Neuronal stem cell (in vitro differentiated cells): ENCODE measurements at regions not wholly inside any gene's neighbourhood (a gene's known extent, or its start where the extent isn't known, plus 50 kb on each side); places are given as distances from the start of the nearest gene placed in this dataset.

ENCODE experiments used
- DNase-seq: peaks from one replicate; pipeline ENCODE4 v3.0.0-alpha.2; 2013; ENCODE audit warnings: low spot score
- H2AFZ ChIP-seq: one replicate; pipeline ENCODE4 v1.6.1; 2013; ENCODE audit warnings: mild to moderate bottlenecking, low read length, inconsistent platforms
- H2AK5ac ChIP-seq: 2 replicates; pipeline ENCODE4 v1.6.1; 2013; ENCODE audit warnings: low read depth, mild to moderate bottlenecking, inconsistent platforms, low read length, moderate library complexity, mixed read lengths
- H2BK120ac ChIP-seq: 2 replicates; pipeline ENCODE4 v1.6.1; 2013; ENCODE audit warnings: low read depth, mild to moderate bottlenecking, inconsistent platforms, low read length, moderate library complexity, mixed read lengths
- H2BK12ac ChIP-seq: one replicate; pipeline ENCODE4 v1.6.1; 2013; ENCODE audit warnings: low read length, inconsistent platforms
- H2BK15ac ChIP-seq: 2 replicates; pipeline ENCODE4 v1.6.1; 2013; ENCODE audit warnings: mild to moderate bottlenecking, low read length, inconsistent platforms, mixed read lengths
- H2BK5ac ChIP-seq: one replicate; pipeline ENCODE4 v1.6.1; 2013; ENCODE audit warnings: inconsistent platforms, mild to moderate bottlenecking, low read length, moderate library complexity
- H3K14ac ChIP-seq: one replicate; pipeline ENCODE4 v1.6.1; 2013; ENCODE audit warnings: low read length, inconsistent platforms
- H3K18ac ChIP-seq: 2 replicates; pipeline ENCODE4 v1.6.1; 2013; ENCODE audit warnings: low read length, inconsistent platforms
- H3K23ac ChIP-seq: 2 replicates; pipeline ENCODE4 v1.6.1; 2013; ENCODE audit warnings: low read depth, mild to moderate bottlenecking, mixed read lengths, low read length, inconsistent platforms; ENCODE audit not compliant: poor library complexity
- H3K27ac ChIP-seq: replicated peaks from 3 replicates; pipeline ENCODE4 v1.5.1; 2013; ENCODE audit warnings: low read length, inconsistent platforms
- H3K27me3 ChIP-seq, 3 experiments: 2 replicates each; pipeline ENCODE4 v1.6.1; 2013; ENCODE audit warnings: low read length in 3 of 3, mild to moderate bottlenecking in 2 of 3, inconsistent platforms in 1 of 3, low read depth in 1 of 3, mixed read lengths in 1 of 3, moderate library complexity in 1 of 3; ENCODE audit not compliant: control insufficient read depth in 3 of 3, insufficient read depth in 3 of 3
- H3K36me3 ChIP-seq, 2 donors: replicated peaks in 1 of 2; 2 replicates each; pipeline ENCODE4 v1.6.1; 2013; ENCODE audit warnings: low read length in 2 of 2; ENCODE audit not compliant: control insufficient read depth in 2 of 2, insufficient read depth in 2 of 2
- H3K4ac ChIP-seq: 2 replicates; pipeline ENCODE4 v1.6.1; 2013; ENCODE audit warnings: inconsistent platforms, mild to moderate bottlenecking, low read length, moderate library complexity
- H3K4me1 ChIP-seq, 2 donors: 1 replicate in 1 of 2; 2 replicates in 1 of 2; pipeline ENCODE4 v1.6.1; 2013; ENCODE audit warnings: low read length in 2 of 2, low read depth in 1 of 2; ENCODE audit not compliant: control insufficient read depth in 2 of 2, insufficient read depth in 1 of 2
- H3K4me2 ChIP-seq: one replicate; pipeline ENCODE4 v1.6.1; 2013; ENCODE audit warnings: mild to moderate bottlenecking, low read length, inconsistent platforms; ENCODE audit not compliant: insufficient read depth, poor library complexity, severe bottlenecking
- H3K4me3 ChIP-seq, 2 donors: 2 replicates each; pipeline ENCODE4 v1.5.1; 2013; ENCODE audit warnings: low read length in 2 of 2, mild to moderate bottlenecking in 2 of 2, inconsistent platforms in 1 of 2, moderate library complexity in 1 of 2
- H3K79me1 ChIP-seq: one replicate; pipeline ENCODE4 v1.6.1; 2013; ENCODE audit warnings: low read depth, mild to moderate bottlenecking, inconsistent platforms, low read length, moderate library complexity
- H3K9ac ChIP-seq: one replicate; pipeline ENCODE4 v1.6.1; 2013; ENCODE audit warnings: mild to moderate bottlenecking, low read depth, low read length, inconsistent platforms; ENCODE audit not compliant: poor library complexity
- H3K9me3 ChIP-seq, 2 donors: replicated peaks in 1 of 2; 2 replicates each; pipeline versions ENCODE3 to v1.6.1; 2013; ENCODE audit warnings: low read length in 2 of 2, mild to moderate bottlenecking in 2 of 2, inconsistent platforms in 1 of 2, low read depth in 1 of 2, mixed read lengths in 1 of 2, moderate library complexity in 1 of 2; ENCODE audit not compliant: control insufficient read depth in 2 of 2, insufficient read depth in 1 of 2
- H4K8ac ChIP-seq: one replicate; pipeline ENCODE4 v1.6.1; 2013; ENCODE audit warnings: low read depth, mild to moderate bottlenecking, inconsistent platforms, low read length, moderate library complexity
- H4K91ac ChIP-seq: one replicate; pipeline ENCODE4 v1.6.1; 2013; ENCODE audit warnings: low read length, low read depth, mild to moderate bottlenecking, inconsistent platforms; ENCODE audit not compliant: poor library complexity
- WGBS, 2 donors: extraction: QIAGEN DNeasy Blood & Tissue Kit; methylation state at CpG; one replicate each; pipeline ENCODE4 v1.1.7; 2013; ENCODE audit warnings: missing lambda C conversion rate in 2 of 2, mixed read lengths in 1 of 2; ENCODE audit not compliant: insufficient read length in 2 of 2, insufficient replicate concordance in 1 of 2; ENCODE audit errors: extremely low coverage in 2 of 2; 5-methylcytosine and 5-hydroxymethylcytosine counted together

GRCh38 chr7:125256446-125256845 lies 326.8 kb upstream of the POT1 start:
- H3K4me1 ChIP-seq: peaks cover 3 to 7% of the 10 kb centered on the region in 2 donors
- H3K79me1 ChIP-seq: no peaks in the 10 kb centered on the region
- H3K4me3 ChIP-seq: no peak overlapping the region
- no peak overlapping the region for H2AFZ ChIP-seq
- no peak overlapping the region for H3K14ac ChIP-seq
- no CpG with 5 or more reads among the region's 2 CpGs for WGBS, 2 donors
- no peak overlapping the region for H2BK120ac ChIP-seq
- no peak overlapping the region for H2AK5ac ChIP-seq
- no peak overlapping the region for H3K4me2 ChIP-seq
- no peak overlapping the region for H3K4ac ChIP-seq
- no peak overlapping the region for H2BK5ac ChIP-seq
- H3K36me3 ChIP-seq: no peaks in the 10 kb centered on the region
- no peak overlapping the region for H4K8ac ChIP-seq
- no peak overlapping the region for H2BK15ac ChIP-seq
- H3K9me3 ChIP-seq: no peaks in the 10 kb centered on the region
- DNase-seq: no peak
- no peaks in the 10 kb centered on the region for H3K27me3 ChIP-seq
- H3K18ac ChIP-seq: no peak overlapping the region
- no peak overlapping the region for H3K9ac ChIP-seq
- H4K91ac ChIP-seq: no peak overlapping the region
- no peak overlapping the region for H3K23ac ChIP-seq
- H2BK12ac ChIP-seq: no peak overlapping the region
- H3K27ac ChIP-seq: no peak overlapping the region

GRCh38 chr7:125255810-125256209 lies 326.2 kb upstream of the POT1 start:
- WGBS, 2 donors: no CpG with 5 or more reads among the region's 3 CpGs
- Histone ChIP-seq H2BK15ac (no peak overlapping the region), H3K4me2 (no peak overlapping the region), H2BK5ac (no peak overlapping the region), H3K18ac (no peak overlapping the region), H3K27ac (no peak overlapping the region), H2BK120ac (no peak overlapping the region), H3K4ac (no peak overlapping the region), H3K14ac (no peak overlapping the region), H3K27me3 (no peaks in the 10 kb centered on the region), H3K9me3 (no peaks in the 10 kb centered on the region), H3K9ac (no peak overlapping the region), H3K79me1 (no peaks in the 10 kb centered on the region), H2AK5ac (no peak overlapping the region), H4K8ac (no peak overlapping the region), H3K36me3 (no peaks in the 10 kb centered on the region), H3K4me1 (peaks cover 3 to 7% of the 10 kb centered on the region in 2 donors), H4K91ac (no peak overlapping the region), H2BK12ac (no peak overlapping the region), H3K23ac (no peak overlapping the region), H3K4me3 (no peak overlapping the region), H2AFZ (no peak overlapping the region)
- no peak for DNase-seq

- Histone ChIP-seq H3K18ac (no peak overlapping the region), H3K4me1 (peaks cover 3 to 7% of the 10 kb centered on the region in 2 donors), H2BK120ac (no peak overlapping the region), H3K14ac (no peak overlapping the region), H3K4me3 (no peak overlapping the region), H3K36me3 (no peaks in the 10 kb centered on the region), H4K8ac (no peak overlapping the region), H3K27me3 (no peaks in the 10 kb centered on the region), H2BK15ac (no peak overlapping the region), H3K4ac (no peak overlapping the region), H3K9ac (no peak overlapping the region), H4K91ac (no peak overlapping the region), H2BK5ac (no peak overlapping the region), H2AK5ac (no peak overlapping the region), H3K79me1 (no peaks in the 10 kb centered on the region), H3K23ac (no peak overlapping the region), H2AFZ (no peak overlapping the region), H3K27ac (no peak overlapping the region), H3K9me3 (no peaks in the 10 kb centered on the region), H2BK12ac (no peak overlapping the region), H3K4me2 (no peak overlapping the region)
- no peak for DNase-seq
- no CpG with 5 or more reads among the region's 1 CpG for WGBS, 2 donors
Measured at GRCh38 chr7:125254566-125254965, 324.9 kb upstream of the POT1 start.

- WGBS, 2 donors: no CpG with 5 or more reads among the region's 3 CpGs
Measured at GRCh38 chr7:125253452-125254190, 324.0 kb upstream of the POT1 start.

More at GRCh38 chr7:125253452-125254190, 324.0 kb upstream of the POT1 start:
- no peak overlapping the region for H4K8ac ChIP-seq
- H3K36me3 ChIP-seq: no peaks in the 10 kb centered on the region
- H3K4me2 ChIP-seq: no peak overlapping the region
- H2BK120ac ChIP-seq: no peak overlapping the region
- no peaks in the 10 kb centered on the region for H3K9me3 ChIP-seq
- H2AFZ ChIP-seq: no peak overlapping the region
- no peak overlapping the region for H3K27ac ChIP-seq
- H3K14ac ChIP-seq: no peak overlapping the region
- no peak overlapping the region for H3K23ac ChIP-seq
- H2BK12ac ChIP-seq: no peak overlapping the region
- no peaks in the 10 kb centered on the region for H3K79me1 ChIP-seq
- DNase-seq: no peak
- no peak overlapping the region for H3K4me3 ChIP-seq
- no peak overlapping the region for H2BK15ac ChIP-seq
- no peak overlapping the region for H3K9ac ChIP-seq
- H3K27me3 ChIP-seq: no peaks in the 10 kb centered on the region
- no peak overlapping the region for H4K91ac ChIP-seq
- no peak overlapping the region for H3K18ac ChIP-seq
- no peak overlapping the region for H3K4ac ChIP-seq
- no peak overlapping the region for H2BK5ac ChIP-seq
- no peak overlapping the region for H2AK5ac ChIP-seq
- H3K4me1 ChIP-seq: peaks cover 3 to 4% of the 10 kb centered on the region in 2 donors
